ENCODE measurements at regions not wholly inside any gene's neighbourhood (a gene's known extent, or its start where the extent isn't known, plus 50 kb on each side); places are given as distances from the start of the nearest gene placed in this dataset.

DNA sequence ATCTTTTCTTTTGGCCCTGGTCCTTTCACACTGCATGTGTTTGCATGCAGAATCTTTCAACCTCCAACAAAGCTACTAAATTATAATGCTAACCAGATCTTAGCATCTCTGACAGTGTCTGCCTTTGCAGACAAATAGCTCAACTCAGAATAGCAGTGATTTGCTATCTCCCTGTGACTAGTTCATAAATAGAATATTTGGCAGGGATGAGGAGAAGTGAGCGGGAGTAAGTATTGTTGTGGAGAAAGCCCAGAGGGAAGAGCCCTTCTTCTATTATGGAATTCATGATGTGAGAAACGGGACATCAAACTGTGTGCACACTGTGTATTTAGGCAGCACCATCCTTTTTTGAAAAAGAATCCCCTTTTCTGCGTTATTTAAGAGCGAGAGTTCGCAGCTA is 288.0 kb upstream of the CHORDC1 start:
- TF ChIP-seq, protein P1, sequence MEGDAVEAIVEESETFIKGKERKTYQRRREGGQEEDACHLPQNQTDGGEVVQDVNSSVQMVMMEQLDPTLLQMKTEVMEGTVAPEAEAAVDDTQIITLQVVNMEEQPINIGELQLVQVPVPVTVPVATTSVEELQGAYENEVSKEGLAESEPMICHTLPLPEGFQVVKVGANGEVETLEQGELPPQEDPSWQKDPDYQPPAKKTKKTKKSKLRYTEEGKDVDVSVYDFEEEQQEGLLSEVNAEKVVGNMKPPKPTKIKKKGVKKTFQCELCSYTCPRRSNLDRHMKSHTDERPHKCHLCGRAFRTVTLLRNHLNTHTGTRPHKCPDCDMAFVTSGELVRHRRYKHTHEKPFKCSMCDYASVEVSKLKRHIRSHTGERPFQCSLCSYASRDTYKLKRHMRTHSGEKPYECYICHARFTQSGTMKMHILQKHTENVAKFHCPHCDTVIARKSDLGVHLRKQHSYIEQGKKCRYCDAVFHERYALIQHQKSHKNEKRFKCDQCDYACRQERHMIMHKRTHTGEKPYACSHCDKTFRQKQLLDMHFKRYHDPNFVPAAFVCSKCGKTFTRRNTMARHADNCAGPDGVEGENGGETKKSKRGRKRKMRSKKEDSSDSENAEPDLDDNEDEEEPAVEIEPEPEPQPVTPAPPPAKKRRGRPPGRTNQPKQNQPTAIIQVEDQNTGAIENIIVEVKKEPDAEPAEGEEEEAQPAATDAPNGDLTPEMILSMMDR (conservative IDR thresholded peaks at IDR 0.05; ENCODE audit: low read depth, low read length), result no peak
- no peak for TF ChIP-seq EZH2phosphoT487 (IDR thresholded peaks at IDR 0.05; ENCODE audit: borderline replicate concordance, low read length)
- TF ChIP-seq EZH2 (IDR thresholded peaks at IDR 0.05; ENCODE audit: low read length, unreplicated experiment), result no peak
